Uterus (tissue), 2 donors: ENCODE measurements at regions not wholly inside any gene's neighbourhood (a gene's known extent, or its start where the extent isn't known, plus 50 kb on each side); places are given as distances from the start of the nearest gene placed in this dataset.

ENCODE experiments used
- CTCF ChIP-seq, 4 experiments: fragments of 200-600 bp in 2 of 4; fragments of 450-650 bp in 2 of 4; sonication (generic) in 2 of 4; IDR thresholded peaks; one replicate each; pipeline ENCODE4 v1.5.1; 2016 to 2019; ENCODE audit warnings: antibody characterized with exemption in 4 of 4, mild to moderate bottlenecking in 2 of 4, moderate library complexity in 1 of 4
- POLR2A ChIP-seq, 2 donors: fragments of 450-650 bp; IDR thresholded peaks; one replicate each; pipeline ENCODE4 v1.6.1; 2016; ENCODE audit warnings: antibody characterized with exemption in 2 of 2, mild to moderate bottlenecking in 1 of 2, moderate library complexity in 1 of 2

DNA sequence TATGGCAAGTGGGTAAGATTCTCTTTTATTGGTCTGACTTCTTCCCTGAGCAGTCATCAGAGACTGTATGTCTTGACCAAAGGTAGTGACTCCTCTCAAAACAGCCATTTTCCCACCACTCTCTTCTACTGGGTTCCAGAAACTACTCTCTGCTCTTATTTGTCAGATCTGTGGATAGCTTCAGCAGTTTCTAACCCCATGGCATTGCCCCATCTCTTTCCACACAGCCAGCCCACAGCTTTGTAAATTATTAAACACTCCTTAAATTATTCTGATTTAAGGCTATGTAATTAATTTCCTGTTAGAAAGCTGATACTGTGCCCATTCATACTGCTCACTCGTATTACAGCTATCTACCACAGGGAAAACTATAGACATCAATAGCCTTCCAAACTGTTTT, 138.4 kb upstream of the CNR1 start:
- TF ChIP-seq POLR2A (IDR thresholded peaks at IDR 0.05) (no peak), CTCF (IDR thresholded peaks at IDR 0.05) (no peak)
